Pancreas (tissue), 10 donors: ENCODE measurements at regions not wholly inside any gene's neighbourhood (a gene's known extent, or its start where the extent isn't known, plus 50 kb on each side); places are given as distances from the start of the nearest gene placed in this dataset.
A peak's percentile ranks its signal among the peaks of the same experiment; 100 is the strongest.

Source experiments
- ATAC-seq, 4 donors: fragments of 200-7000 bp; cut with Tn5 transposase; one replicate each; pipeline versions ENCODE4 v1.8.0 to v1.9.1; 2020; ENCODE audit warnings: mild to moderate bottlenecking in 4 of 4, moderate library complexity in 4 of 4
- DNase-seq, 6 donors: peaks; one replicate each; pipeline ENCODE4 v3.0.0-alpha.2; 2020
- FAIRE-seq: peaks from 2 replicates; lab custom pipeline; 2012; peaks lifted over from hg19 to GRCh38; lab: Jason Lieb, UNC
- H3K27ac ChIP-seq, 4 donors: fragments of 200-600 bp; sonication (generic); 1 replicate in 3 of 4; 2 replicates in 1 of 4; pipeline versions ENCODE4 v1.5.0 to v1.8.0; 2020
- H3K27me3 ChIP-seq, 4 donors: fragments of 200-600 bp; one replicate each; pipeline ENCODE4 v1.8.0; 2021
- H3K36me3 ChIP-seq, 3 donors: fragments of 200-600 bp; sonication (generic) in 1 of 3; one replicate each; pipeline versions ENCODE4 v1.5.0 to v1.8.0; 2020 to 2021
- H3K4me1 ChIP-seq, 3 donors: fragments of 200-600 bp; one replicate each; pipeline ENCODE4 v1.8.0; 2021
- H3K4me3 ChIP-seq, 4 donors: fragments of 200-600 bp; sonication (generic) in 2 of 4; one replicate each; pipeline versions ENCODE4 v1.5.0 to v1.8.0; 2020 to 2021
- H3K9me3 ChIP-seq, 4 donors: fragments of 200-600 bp; one replicate each; pipeline ENCODE4 v1.8.0; 2021
- WGBS, 2 donors: extraction: QIAGEN DNeasy Blood & Tissue Kit; methylation state at CpG; one replicate each; pipeline ENCODE4 v1.1.7; 2013; 5-methylcytosine and 5-hydroxymethylcytosine counted together
- intact Hi-C, 3 donors: fragments of 100-400 bp; cut with DNase I; formaldehyde crosslinking; loops; one replicate each; pipeline versions ENCODE4 v1.11.1 to v1.14.2; 2022
- TF ChIP-seq, protein P1 (sequence below), 4 donors: fragments of 200-600 bp; sonication (generic) in 3 of 4; IDR thresholded peaks; one replicate each; pipeline versions ENCODE4 v1.5.0 to v1.8.0; 2021; ENCODE audit warnings: antibody characterized with exemption in 4 of 4
- donor health status: healthy with polysubstance abuse.
- donor health status: DM: no; HTN: no; CAD: no; lungs with moderate emphysema.
- donor health status: DM: no; HTN: no; CAD: no.
- donor health status: control.
- donor health status: control.
- donor health status: Bipolar disorder and iron deficiency.
- donor health status: DM: yes; HTN: yes; CAD: no.
- donor health status: DM: no; HTN: no; CAD: no.
- donor health status: DM: no; HTN: no; CAD: no.
- donor health status: DM: yes; HTN: yes; CAD: no.

DNA sequence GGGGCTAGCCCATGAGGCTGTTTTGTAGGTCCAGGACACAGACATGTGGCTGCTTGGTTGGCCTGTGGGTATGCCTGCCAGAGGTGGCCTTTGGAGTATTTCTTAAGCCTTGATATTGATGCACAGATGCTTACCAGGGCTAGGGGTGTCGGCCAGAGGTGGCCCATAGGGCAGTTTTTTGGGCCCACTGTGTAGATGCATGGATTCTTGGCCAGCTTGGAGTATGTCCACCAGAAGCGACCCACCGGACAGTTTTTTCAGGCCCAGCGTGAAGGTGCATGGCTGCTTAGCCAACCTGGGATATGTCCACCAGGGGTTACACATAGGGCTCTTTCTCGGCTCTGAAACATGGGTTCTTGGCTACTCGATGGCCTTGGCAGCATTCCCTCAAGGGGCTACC is 1199.1 kb downstream of the CNTNAP5 start:
- H3K27ac ChIP-seq: no peak overlapping the region
- DNase-seq (peak in 1 of 6 donors; percentile 29), ATAC-seq (no peak), FAIRE-seq (no peak)
- no peaks in the 10 kb centered on the region for H3K27me3 ChIP-seq
- intact Hi-C loops: no loop called here
- H3K9me3 ChIP-seq: peaks cover 0 to 4% (median 0%) of the 10 kb centered on the region in 4 donors
- WGBS, 2 donors: 75 to 78% methylated on average over 6 of the region's 6 CpGs
- no peak overlapping the region for H3K4me3 ChIP-seq
- TF ChIP-seq, protein P1, sequence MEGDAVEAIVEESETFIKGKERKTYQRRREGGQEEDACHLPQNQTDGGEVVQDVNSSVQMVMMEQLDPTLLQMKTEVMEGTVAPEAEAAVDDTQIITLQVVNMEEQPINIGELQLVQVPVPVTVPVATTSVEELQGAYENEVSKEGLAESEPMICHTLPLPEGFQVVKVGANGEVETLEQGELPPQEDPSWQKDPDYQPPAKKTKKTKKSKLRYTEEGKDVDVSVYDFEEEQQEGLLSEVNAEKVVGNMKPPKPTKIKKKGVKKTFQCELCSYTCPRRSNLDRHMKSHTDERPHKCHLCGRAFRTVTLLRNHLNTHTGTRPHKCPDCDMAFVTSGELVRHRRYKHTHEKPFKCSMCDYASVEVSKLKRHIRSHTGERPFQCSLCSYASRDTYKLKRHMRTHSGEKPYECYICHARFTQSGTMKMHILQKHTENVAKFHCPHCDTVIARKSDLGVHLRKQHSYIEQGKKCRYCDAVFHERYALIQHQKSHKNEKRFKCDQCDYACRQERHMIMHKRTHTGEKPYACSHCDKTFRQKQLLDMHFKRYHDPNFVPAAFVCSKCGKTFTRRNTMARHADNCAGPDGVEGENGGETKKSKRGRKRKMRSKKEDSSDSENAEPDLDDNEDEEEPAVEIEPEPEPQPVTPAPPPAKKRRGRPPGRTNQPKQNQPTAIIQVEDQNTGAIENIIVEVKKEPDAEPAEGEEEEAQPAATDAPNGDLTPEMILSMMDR (IDR thresholded peaks at IDR 0.05): no peak
- no peaks in the 10 kb centered on the region for H3K4me1 ChIP-seq
- no peaks in the 10 kb centered on the region for H3K36me3 ChIP-seq

DNA sequence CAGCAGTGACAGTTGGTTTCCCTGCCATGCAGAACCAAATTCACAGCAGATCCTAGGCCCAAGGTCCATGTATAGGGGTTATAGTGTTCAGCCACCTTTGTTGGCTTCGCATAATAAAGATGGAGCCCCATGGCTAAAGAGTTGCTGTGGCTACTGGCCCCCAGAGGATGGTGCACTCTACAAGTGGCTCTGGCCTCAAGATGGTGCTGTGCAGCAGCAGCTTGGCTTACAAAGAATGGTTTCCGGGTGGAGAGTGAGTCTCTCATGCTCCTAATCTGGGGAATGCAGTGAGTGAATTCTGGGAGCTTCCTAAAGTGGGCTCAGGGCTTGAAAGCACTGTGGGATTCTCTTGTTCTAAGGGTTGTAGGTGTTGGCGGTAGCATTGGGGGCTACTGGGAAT is 1199.7 kb downstream of the CNTNAP5 start:
- FAIRE-seq (no peak), DNase-seq (no peak), ATAC-seq (no peak)
- no peak overlapping the region for H3K27ac ChIP-seq
- intact Hi-C loops: no loop called here
- TF ChIP-seq, protein P1 (IDR thresholded peaks at IDR 0.05): no peak
- no peaks in the 10 kb centered on the region for H3K4me1 ChIP-seq
- no peaks in the 10 kb centered on the region for H3K27me3 ChIP-seq
- 82 to 98% methylated on average over 3 of the region's 3 CpGs for WGBS, 2 donors
- no peaks in the 10 kb centered on the region for H3K36me3 ChIP-seq
- peaks cover 0 to 4% (median 0%) of the 10 kb centered on the region in 4 donors for H3K9me3 ChIP-seq
- H3K4me3 ChIP-seq: no peak overlapping the region

DNA sequence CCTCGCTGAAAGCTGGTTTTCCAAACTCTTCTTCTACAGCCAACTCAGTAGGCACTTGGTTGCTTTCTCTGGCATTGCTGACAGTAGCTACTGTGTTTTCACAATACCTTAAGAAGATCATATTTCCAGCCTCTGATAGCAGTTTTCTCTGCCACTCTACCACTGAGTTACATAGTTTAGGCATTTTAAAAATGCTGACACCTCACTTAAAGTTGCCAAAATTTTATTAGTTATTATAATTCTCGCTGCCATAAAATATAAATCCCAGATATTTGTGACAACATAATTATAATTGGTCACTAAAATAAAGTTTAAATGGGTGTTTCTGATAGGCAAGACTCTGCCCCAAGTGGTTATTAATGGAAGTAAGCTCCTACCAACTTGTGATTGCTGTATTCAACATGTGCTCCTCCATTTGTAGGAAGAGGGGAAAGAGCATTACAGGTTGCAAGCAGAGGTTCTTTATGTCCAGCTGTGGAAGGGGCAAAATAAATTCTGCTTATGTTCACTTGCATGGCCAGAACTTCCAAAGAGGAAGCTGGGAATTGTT is 1202.8 kb downstream of the CNTNAP5 start:
- ATAC-seq: no peak
- intact Hi-C loops: no loop called here
- Histone ChIP-seq H3K4me1 (no peaks in the 10 kb centered on the region), H3K27me3 (no peaks in the 10 kb centered on the region), H3K9me3 (no peaks in the 10 kb centered on the region), H3K4me3 (no peak overlapping the region), H3K27ac (no peak overlapping the region), H3K36me3 (no peaks in the 10 kb centered on the region)
- TF ChIP-seq, protein P1 (IDR thresholded peaks at IDR 0.05): no peak
- no peak for FAIRE-seq
- WGBS, 2 donors: 70 to 79% methylated on average over 2 of the region's 2 CpGs
- DNase-seq: no peak

DNA sequence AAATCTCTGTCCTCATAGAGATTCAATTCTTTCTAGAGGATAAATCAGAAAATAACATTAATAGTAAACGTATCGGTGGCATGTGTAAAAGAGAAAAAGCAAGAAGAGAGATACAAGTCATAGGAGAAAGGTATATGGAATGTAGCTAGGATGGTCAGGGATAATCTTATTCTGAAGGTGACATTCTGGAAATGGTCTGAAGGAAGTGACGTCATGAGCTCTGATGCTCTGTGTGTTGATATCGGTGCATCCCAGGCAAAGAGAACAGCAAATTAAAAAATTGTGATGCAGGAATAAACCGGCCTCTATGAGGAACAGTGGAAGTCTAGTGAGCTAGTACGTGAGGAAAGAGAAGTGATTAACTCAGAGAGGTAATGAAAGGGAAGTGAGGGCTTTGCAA is 1215.8 kb downstream of the CNTNAP5 start:
- Histone ChIP-seq H3K4me3 (no peak overlapping the region), H3K36me3 (no peaks in the 10 kb centered on the region), H3K4me1 (no peaks in the 10 kb centered on the region), H3K27ac (no peak overlapping the region), H3K27me3 (no peaks in the 10 kb centered on the region), H3K9me3 (no peaks in the 10 kb centered on the region)
- ATAC-seq: no peak
- intact Hi-C loops: no loop called here
- TF ChIP-seq, protein P1 (IDR thresholded peaks at IDR 0.05): no peak
- WGBS, 2 donors: 76 to 89% methylated on average over 6 of the region's 6 CpGs
- FAIRE-seq: no peak
- DNase-seq: no peak

DNA sequence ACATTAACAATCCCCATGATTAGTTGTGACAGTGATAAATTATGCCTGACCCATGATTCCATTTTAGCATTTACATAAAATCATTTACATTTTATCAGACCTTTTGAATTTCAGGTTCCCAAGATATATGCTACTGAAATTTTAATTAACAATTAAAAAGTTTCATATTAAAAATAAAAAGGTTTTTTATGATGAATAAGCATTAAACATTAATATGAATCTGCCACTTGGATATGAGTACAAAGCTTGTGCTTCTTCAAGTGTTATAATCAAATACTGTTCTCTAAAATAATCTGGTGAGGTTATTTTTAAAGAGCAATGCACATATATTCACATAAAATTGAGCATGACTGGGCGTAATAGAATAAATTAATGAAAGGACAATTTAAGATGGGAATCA is 1218.0 kb downstream of the CNTNAP5 start:
- H3K36me3 ChIP-seq: no peaks in the 10 kb centered on the region
- no peaks in the 10 kb centered on the region for H3K4me1 ChIP-seq
- FAIRE-seq: peak; percentile 13
- no peak for ATAC-seq
- intact Hi-C loops: no loop called here
- no peaks in the 10 kb centered on the region for H3K27me3 ChIP-seq
- H3K4me3 ChIP-seq: no peak overlapping the region
- 44 to 59% methylated on average over 1 of the region's 1 CpG for WGBS, 2 donors
- no peak overlapping the region for H3K27ac ChIP-seq
- no peak for DNase-seq
- no peaks in the 10 kb centered on the region for H3K9me3 ChIP-seq
- TF ChIP-seq, protein P1 (IDR thresholded peaks at IDR 0.05): no peak
